Stimulated activated naive CD4-positive, alpha-beta T cell treated with Interleukin-2 at 50 U/mL for 16 hours (primary cell): ENCODE measurements at regions not wholly inside any gene's neighbourhood (a gene's known extent, or its start where the extent isn't known, plus 50 kb on each side); places are given as distances from the start of the nearest gene placed in this dataset.

Source experiments
- DNase-seq: peaks from one replicate; lab custom pipeline; 2025; lab: John Stamatoyannopoulos, UW

- no peak for DNase-seq
Measured at GRCh38 chr4:23401572-23401971, 488.3 kb downstream of the PPARGC1A start.

- no peak for DNase-seq
Measured at GRCh38 chr4:23392860-23393458, 496.9 kb downstream of the PPARGC1A start.

- no peak for DNase-seq
Measured at GRCh38 chr4:23390246-23390645, 499.6 kb downstream of the PPARGC1A start.

GRCh38 chr4:23388699-23389395 is 501.0 kb downstream of the PPARGC1A start:
- DNase-seq, result no peak

- DNase-seq, result no peak
Measured at GRCh38 chr4:23388255-23388654, 501.6 kb downstream of the PPARGC1A start.

DNA sequence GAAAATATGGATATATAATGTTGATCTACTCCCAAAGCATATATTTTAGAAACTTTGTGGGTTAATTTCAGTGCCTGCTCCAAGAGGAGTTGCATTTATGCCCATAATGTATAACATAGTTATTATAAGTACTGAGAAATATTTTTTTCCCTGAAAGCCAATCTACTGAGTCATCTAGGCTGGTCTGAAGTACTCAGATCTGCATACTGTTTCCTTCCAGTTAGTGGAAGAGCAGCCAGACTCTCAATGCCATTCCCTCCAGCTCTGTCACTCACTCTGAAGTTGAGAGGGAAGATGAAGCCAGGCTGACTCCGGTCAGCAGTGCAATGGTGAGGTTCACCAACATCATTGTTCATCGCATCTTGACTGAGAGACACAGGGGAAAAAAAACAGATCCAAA is 505.1 kb downstream of the PPARGC1A start:
- DNase-seq, result no peak

DNA sequence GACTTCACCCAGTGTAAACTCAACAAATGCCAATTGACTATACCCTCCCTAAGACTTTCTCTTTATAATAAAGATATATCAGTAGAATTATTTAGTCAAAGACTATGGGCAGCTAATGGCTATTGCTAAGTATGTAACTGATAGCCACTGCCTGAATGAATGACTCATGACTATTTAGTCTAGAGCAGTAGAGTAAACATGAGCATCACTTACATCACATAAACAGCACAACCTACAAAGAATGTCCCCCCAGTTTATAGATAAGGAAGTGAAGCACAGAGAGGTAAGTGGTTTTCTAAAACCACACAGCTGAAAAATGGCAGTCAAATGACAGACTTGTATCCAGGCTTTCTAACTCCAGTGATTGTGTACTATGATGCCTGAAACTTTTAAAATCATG is 507.0 kb downstream of the PPARGC1A start:
- DNase-seq, result no peak

GRCh38 chr4:23374259-23374658 is 515.6 kb downstream of the PPARGC1A start:
- DNase-seq, result no peak

GRCh38 chr4:23373261-23373660 is 516.6 kb downstream of the PPARGC1A start:
- no peak for DNase-seq

GRCh38 chr4:23371533-23371932 is 518.3 kb downstream of the PPARGC1A start:
- no peak for DNase-seq

GRCh38 chr4:23369331-23369730 is 520.5 kb downstream of the PPARGC1A start:
- no peak for DNase-seq

DNA sequence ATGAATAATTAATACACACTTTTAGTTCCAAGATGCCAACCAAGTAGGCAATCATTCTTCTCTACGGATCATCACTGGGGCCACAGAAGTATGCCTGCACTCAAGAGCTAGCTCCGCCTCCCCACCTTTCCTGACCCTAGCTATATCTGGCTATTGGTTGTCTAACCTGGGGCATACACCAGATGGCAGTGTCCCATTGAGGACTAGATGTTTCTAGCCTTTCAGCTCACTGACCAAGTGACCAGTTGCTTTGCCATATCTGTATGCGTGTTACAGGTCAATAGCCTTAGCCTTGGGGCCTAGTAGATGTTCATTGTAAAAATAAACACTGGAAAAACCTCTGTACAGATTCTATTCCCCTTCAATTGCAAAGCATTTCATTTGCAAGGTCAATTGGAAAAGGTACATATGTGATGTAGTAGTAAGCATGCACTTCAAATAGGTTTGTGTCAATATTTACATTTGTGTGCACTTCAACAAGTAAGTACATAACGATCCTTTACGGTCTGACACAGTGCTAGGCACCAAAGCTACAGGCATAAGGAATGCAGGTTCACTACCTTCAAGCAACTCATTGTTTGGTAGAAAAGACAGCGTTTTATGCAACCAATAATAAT is 521.7 kb downstream of the PPARGC1A start:
- DNase-seq, result no peak

DNA sequence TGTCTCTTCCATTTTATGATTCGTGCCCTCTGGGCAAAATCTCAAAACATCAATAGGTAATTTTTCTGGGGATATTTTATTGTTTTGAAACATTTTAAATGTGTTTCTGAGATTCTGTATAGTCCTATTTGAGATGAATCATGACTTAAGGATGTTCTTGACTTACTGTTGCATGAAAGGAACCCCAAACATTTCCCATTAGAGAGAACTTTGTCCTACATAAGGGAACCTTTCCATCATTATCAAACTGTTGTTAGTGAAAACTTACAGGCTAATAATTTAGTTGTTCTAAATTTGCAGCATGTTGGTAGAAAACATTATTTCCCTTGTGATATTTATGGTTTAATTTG is 523.3 kb downstream of the PPARGC1A start:
- no peak for DNase-seq

- DNase-seq, result no peak
Measured at GRCh38 chr4:23365871-23366556, 523.8 kb downstream of the PPARGC1A start.

GRCh38 chr4:23365086-23365485 is 524.8 kb downstream of the PPARGC1A start:
- DNase-seq, result no peak

- no peak for DNase-seq
Measured at GRCh38 chr4:23364167-23364566, 525.7 kb downstream of the PPARGC1A start.

- no peak for DNase-seq
Measured at GRCh38 chr4:23361453-23361852, 528.4 kb downstream of the PPARGC1A start.

GRCh38 chr4:23360718-23361117 is 529.1 kb downstream of the PPARGC1A start:
- no peak for DNase-seq

DNA sequence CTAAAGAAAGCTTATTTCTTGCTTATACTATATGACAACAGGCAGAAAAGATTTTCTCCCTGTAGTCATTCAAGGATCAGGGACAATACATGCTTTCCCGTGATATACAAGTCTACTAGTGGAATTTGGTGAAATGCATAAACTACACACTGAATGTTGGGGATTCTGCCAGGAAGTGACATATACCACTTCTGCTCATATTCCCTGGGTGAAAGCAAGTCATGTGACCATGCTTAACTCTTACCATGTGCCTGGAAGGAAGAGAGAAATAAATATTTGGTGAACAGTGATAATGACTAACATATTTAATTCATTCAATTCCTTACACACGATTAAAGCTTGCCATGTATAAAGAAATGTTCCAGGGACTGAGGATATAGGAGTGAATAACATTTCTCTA is 534.6 kb downstream of the PPARGC1A start:
- no peak for DNase-seq

DNA sequence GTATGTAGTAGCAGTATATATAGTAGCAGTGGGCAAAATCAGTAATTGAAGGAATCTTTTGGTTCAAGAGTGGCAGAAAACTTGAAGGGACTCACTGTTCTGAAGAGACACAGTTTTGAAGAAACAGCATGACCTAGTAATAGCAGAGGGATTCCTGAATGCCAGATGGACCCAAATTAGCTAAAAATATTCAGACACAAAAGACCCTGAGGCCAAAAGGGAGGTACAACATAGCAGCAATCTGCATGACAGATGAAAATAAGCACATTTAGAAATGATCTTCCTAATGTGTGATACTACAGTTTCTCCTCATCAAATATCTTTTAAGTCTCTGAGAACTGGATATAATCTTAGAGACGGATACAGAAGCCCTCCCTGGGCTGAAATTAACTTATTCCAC is 536.6 kb downstream of the PPARGC1A start:
- no peak for DNase-seq

DNA sequence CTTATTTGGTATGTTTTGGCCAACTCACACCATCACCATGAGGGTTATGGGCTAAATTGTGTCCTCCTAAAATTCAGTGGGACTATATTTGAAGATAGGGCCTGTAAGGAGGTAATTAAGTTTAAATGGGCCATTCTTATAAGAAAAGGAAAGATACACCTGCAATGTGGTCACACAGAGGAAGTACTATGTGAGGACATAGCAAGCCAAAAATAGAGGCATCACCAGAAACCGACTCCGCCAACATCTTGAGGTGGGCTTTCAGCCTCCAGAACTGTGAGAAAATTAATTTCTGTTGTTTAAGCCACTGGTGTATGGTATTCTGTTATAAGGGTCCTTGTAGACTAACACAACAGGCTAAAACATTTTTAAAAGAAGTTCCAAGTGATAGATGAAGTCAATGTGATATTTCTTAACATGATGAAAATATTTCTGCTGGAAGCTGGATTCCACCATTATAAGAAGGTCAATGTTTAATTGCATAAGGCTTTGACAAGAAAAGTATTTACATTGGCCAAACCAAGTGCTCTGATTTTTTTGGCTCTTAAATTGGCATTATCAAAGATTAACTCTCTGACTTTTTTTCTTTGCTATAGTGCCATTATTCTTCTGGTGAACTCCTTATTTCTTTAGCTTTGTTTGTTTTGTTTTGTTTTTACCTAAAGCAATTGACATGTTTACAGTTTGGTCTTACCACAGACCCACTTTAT is 540.9 kb downstream of the PPARGC1A start:
- DNase-seq, result no peak

- DNase-seq, result no peak
Measured at GRCh38 chr4:23337292-23337691, 552.6 kb downstream of the PPARGC1A start.
